ENCODE measurements at regions not wholly inside any gene's neighbourhood (a gene's known extent, or its start where the extent isn't known, plus 50 kb on each side); places are given as distances from the start of the nearest gene placed in this dataset.
A peak's percentile ranks its signal among the peaks of the same experiment; 100 is the strongest.

DNA sequence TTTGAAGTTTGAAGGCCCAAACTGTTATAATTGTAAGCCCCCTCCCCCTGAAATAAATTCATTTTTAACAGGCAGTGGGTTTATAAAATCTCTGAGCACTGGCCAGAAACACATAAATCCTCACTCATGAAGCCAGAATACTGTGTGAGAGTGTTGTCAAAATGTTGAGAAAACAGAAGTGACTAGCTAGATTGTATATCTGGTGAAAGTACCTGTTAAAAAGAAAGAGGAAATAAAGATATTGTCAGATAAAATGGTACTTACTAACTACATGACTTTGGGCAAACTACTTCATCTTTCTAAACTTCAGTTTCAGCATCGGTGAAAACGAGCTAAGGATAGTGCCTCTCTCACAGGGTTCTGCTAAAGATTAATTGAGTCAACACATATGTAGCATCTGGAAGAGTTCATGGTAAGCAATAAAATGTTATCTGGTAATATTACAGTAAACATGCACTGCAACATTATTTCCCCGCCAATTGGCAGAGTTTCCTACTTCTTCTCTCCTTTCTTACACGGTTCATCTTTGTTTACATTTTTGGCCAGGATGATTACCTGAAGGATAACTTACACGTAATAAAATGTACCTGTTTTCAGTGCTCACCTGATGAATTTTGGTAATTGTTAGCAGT lies 202.5 kb upstream of the CHRM2 start:
- no peak for DNase-seq (ENCODE audit: low read depth)

DNA sequence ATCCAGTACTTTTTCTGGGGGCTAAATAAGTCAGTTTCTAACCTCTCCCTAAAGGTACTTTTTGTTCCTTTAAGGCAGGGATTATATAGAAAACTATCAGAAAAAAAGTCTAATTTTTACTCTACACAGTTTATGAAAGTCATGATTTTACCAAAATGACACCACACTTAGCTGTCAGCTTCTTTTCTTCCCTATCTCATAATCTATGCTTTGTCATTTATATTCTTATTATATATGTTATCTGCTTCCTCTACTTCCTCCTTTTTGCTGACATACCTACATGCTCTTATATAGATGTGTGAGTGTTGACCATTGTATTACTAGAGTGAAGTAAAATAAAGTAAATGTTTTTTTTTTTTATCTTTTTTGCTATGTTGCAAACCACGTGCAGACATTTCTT lies 203.9 kb upstream of the CHRM2 start:
- DNase-seq (ENCODE audit: low read depth): no peak

DNA sequence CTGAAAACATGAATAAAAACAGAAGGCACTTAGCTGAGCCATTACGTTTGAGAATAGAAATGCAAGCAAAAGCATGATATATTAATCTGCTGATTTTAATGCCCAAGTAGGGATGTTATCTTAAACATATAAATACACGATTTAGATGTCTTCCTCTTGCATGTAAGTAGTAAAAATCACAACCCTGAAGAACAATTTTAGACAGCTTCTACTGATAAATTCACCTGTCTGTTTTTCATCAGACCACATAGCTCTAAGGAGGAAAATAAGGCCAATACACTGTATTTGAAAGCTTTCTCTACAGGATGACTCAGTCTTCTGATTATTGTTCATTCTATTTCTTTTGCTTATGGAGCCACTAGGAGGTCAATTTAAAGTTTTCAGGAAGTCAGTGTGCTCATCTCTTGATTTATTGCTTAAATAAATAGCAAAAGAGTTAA lies 210.9 kb upstream of the CHRM2 start:
- DNase-seq (ENCODE audit: low read depth): no peak

DNA sequence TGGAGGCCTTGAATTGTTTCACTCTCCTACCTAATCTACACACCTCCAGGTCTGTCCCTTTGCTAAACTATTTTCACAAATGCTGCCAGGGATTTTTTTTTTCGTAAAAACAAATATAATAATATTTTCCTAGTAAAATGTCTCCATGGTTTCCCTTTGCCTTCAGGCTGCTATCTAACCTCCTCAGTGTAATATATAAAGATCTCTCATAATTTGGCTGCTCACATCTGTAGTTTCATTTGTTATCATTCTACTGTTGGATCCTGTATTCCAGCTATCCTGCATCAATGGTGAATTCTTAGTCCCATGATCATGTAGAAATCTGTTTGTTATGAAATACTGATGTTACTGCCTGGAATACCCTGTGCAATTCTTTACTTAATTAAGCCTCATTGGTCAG lies 211.9 kb upstream of the CHRM2 start:
- DNase-seq (ENCODE audit: low read depth): no peak

DNA sequence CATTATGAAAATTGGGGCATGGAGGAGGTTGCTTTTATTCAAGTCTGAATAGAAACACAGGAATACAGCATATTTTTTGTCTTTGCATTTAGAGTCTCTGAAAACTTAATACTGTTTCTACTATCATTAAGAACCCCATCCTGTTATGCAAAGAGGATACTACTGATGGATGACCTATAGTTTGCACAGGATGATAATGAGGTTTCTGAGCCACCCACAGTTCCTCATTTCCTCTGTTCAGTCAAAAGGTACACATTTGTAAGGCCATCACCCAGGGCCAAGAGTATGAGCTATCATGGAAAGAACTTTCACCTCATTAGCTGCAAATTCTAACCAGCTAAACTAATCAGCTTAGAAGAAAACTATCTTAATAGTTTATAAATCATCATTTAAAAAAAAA lies 213.0 kb upstream of the CHRM2 start:
- no peak for DNase-seq (ENCODE audit: low read depth)

DNA sequence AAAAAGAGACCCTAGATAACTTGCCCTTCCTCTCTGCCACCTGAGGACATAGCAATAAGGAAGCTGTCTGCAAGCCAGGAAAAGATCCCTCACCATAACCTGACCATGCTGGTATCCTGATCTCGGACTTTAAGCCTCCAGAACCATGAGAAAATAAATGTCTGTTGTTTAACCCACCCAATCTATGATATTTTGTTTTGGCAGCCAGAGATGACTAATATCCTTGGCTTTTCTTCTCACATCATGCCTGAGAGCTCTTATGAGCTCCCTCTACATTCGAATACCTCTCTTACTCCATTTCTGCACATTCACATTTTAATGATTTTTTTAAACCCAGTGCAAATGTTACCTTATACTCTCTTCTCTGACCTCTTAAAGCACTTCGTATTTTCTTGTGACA lies 214.0 kb upstream of the CHRM2 start:
- no peak for DNase-seq (ENCODE audit: low read depth)

DNA sequence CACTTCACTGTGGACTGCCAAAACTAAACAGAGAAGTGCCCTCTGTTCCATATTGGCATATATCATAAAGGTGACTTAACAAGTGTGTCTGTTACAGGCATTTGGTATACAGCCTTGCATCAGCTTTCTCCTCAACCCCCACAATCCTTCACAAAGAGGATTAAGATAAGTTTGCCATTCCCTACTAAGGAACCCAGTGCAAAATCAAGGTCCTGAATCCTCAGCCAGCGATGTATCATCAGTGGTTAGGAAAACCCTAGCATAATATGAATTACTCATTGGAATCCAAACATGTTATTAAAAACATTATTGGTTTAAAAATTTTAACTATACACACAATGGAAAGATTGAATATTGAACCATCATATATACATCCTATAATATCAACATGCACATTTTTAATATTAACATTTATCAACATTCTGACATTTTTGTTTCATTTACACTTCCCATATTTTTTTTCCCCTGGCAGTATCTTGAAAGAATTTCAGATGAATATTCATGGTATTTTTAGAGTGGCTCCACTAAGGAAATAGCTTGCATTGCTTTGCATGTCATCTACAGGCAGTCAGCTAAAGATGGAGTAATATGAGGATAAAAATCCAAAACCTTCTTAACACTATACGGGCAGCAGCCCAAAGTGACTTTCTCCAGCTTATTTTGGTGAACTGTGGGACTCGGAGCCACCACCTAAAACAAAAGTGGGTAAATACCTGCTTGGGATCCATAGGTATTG lies 215.6 kb upstream of the CHRM2 start:
- no peak for DNase-seq (ENCODE audit: low read depth)

DNA sequence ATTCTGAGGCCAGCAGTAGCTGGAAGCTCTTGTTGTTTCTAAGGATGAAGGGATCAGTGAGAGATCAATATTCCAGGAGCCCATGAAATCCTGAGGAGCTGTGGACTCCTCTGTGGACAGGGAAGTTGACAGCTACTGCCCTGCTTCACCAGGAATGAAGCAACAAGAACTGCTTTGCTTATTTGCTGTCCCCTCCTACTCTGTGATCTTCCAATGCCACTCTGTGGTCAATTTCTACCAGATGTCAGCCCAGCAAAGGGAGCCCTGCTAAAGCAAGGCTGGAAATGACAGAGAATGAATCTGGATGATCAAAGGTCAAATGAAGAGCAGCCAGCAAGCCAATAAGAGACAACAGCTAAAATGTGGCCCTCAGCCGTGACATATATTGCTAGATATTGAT lies 227.5 kb upstream of the CHRM2 start:
- DNase-seq (ENCODE audit: low read depth): no peak

DNA sequence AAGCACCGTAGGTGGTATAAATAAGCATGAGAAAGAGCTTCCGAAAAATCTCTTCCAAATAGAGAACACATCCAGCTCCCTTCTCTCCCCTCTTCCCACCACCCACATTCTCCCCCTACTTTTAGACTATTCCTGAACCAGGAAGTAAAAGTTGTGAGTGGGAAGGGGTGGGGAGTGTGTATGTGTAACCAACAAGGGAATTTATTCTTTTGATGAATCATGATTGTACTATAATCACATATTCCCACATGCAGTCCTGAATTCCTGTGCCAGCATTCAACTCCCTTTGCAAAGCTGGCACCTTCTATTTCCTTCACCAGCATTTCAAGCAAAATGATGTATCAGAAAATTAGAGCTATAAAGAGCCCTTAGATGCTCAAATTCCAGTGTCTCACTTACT lies 230.6 kb upstream of the CHRM2 start:
- DNase-seq (ENCODE audit: low read depth): peak; percentile 32

DNA sequence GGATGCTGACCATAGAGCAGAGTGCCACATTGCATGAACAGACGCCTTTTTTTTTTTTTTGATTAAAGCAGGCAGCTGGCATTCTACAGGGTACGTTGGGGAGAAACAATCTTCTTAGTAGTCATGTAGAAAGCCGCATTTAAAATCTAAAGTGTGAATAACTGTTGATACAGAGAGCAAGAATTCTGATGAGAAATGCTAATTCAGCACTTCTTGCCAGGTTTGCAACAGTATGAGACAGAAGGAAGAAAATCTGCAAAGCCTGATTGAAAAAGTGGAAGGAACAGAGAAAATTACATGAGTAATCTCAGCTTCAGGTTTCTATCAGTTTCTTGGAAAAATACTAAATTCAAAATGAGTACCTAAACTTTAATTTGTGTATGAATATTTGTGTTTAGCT lies 232.7 kb upstream of the CHRM2 start:
- no peak for DNase-seq (ENCODE audit: low read depth)

DNA sequence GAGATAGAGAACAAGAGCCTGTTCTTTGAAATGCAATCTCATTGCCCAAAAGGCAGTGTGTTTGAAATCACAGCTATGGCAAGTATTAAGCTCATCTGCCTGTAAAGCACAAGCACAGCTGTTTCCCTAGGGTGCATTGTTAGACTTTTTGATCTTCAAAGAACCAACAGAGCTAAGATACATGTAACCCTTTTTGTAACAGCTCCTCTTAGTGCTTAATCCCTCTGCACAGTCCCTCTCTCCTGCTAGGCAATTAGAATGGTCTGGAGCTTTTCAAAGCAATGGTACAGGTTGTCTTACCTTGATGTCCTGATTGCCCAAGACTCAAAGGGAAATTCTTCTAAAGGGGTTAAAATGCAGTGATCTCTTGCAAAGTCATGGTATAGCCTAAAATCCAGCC lies 249.6 kb upstream of the CHRM2 start:
- DNase-seq (ENCODE audit: low read depth): peak; percentile 32

DNA sequence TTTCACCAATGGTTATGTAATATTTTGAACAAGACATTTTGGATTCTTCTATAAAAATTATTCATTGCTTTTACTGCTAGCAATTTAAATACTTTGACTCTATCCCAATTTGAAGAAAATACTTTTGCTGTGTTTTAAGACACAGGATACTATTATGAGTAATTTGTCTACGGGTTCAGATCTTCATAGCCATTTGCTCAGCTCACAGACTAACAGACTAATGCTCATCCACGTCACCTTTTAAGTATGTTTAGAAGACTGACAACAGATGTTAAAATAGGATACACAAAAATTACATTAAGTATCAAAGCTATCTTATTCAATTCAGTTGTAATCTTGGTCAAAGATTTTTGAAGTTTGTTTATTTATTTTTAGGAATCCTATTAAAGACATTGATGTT lies 251.3 kb upstream of the CHRM2 start:
- peak; percentile 65 for DNase-seq (ENCODE audit: low read depth)

DNA sequence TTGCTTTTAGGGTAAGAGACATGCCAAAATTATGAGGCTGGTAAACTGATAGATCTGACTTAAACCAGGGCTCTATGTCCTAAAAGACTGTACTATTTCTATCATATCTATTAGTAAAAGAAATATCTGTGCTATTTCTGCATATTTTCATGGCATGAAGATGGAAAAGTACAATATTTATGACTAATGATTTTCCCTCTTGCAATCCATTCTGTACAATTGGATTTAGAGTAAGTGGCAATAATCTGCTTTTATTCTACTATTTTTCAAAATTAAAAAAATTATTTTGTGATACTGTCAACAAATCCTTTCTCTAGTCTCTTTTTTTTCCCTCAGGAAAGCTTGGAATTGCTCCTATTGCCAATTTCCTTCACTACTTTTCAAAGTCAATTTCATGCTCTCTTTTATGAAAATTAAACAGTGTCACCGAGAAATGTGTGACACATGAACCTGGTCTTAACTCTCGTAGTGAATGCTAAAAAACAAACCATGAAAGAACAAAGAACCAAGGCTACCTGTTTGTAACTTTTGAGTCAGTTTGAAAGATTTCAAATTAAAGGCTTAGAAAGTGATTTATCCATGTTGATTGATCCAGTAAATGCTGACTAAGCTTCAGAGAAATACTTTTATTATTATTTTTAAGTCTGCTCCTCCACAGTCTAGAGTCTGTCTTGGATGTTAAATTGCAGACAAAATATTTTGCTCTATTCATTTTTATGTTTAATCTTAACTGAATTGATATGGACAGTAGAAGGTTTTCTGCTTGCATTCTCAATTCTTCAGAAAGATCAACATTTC lies 262.7 kb upstream of the CHRM2 start:
- no peak for DNase-seq (ENCODE audit: low read depth)

DNA sequence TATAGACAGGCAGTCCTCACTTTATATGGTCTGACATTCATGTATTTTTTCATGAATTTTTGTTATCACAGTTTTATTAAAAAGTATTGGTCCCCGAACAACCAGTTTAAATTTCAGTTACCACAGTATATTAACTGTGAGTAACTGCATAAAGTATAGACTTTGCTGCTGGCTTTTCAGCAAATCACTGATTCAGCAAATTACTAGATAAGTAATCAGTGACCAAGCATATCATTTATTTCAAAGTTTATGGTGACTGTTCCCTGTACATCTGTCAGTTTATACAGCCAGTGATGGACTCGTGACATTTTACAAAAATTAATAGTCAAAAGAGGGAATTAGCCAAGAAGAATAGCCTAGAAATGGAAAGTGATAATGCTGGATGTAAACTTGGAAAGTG lies 266.7 kb upstream of the CHRM2 start:
- DNase-seq (ENCODE audit: low read depth): no peak

DNA sequence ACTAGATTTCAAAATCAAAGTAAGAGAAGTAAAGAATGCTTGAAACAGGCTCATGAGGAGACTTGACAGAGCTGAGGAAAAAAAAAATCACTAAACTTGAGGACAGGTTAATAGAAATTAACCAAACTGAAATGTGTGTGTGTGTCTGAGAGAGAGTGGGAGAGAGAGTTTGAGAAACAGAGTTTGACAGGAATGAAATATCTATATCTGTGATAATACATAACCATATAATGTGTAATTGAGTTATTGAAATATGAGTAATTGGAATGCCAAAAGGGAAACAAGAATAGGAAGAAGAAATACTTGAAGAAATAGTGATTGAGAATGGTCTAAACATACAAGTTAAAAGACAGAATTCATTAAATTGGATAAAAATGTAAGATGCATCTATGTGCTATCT lies 268.0 kb upstream of the CHRM2 start:
- no peak for DNase-seq (ENCODE audit: low read depth)

DNA sequence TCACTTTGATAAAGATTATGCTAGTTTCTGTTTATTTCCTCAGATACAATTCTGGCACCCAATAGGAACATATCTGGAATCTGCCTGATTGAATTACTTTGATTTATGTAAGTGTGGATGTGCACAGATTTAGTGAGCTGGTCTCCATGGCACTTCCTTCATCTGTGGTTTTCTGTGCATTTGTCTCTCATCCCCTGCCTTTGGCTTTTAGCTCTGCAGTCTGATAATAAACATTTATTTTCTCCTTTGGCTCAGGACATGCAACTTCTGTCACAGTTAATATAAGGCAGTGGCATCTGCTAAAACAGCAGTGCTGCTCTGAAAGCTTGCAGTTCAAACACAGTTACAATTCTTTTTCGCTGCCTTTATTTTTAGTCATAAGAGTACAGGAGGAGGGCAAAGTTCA lies 273.7 kb upstream of the CHRM2 start:
- DNase-seq (ENCODE audit: low read depth): no peak

DNA sequence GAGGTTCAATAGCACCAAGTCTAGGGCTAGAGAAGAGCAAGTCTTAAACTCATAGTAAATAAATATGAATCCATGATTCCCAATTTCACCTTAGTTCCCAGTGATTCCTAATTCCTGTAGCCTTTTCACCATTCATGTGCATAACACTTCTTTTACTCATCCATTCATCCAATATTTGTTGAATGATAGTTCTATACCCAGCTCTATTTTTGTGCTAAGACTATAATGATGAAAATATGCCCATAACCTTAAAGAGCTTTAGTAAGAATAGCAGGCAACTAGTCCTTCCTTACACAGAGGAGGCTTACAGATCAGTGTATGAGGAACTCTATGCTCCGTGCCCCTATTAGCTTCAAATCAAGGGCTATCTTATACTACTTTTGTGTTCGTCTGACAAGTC lies 280.2 kb upstream of the CHRM2 start:
- DNase-seq (ENCODE audit: low read depth): peak; percentile 14

DNA sequence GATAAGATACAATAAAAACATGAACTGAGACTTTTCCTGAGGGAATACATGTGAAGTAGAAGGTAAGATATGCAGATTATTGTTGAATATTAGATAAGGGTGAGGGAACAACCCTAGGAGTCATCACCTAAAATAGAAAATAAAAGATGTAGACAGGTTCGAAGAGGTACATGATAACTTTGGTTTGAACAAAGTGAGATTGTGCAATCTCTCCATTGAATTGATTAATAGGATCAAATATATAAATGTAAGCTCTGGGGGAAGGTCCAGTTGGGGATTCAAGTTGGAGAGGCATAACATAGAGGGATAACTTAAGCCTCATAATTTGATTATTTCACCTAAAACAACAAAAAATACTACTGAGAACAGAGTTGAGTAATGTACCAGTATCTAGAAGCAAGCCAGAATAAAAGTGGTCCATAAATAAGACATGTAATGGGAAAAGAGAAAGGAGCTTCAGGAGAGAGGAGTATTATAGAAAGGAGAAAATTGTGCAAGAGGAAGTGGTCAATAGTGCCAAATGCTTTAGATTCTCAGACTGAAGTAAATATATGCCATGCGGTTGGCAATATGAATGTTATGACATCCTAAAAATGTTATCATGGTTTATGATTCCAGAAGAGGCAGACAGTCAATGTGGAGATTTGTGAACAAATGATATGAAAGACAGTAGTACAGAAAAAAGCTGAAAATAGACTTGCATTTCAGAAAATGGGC lies 282.3 kb upstream of the CHRM2 start:
- DNase-seq (ENCODE audit: low read depth): peak; percentile 27

DNA sequence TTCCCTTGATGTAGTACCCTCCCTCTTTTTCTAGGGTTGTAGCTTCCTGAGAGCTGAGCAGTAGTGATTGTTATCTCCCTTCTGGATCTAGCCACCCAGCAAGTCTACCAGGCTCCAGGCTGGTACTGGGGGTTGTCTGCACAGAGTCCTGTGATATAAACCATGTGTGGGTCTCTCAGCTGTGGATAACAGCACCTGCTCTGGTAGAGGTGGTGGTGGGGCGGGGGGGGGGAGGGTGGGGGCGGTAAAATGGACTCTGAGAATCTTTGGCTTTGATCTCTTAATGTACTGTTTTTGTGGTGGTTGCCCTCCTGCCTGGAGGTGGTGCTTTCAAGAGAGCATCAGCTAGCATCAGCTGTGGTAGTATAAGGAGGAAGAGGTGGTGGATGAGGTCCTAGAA lies 302.0 kb upstream of the CHRM2 start:
- no peak for DNase-seq (ENCODE audit: low read depth)

DNA sequence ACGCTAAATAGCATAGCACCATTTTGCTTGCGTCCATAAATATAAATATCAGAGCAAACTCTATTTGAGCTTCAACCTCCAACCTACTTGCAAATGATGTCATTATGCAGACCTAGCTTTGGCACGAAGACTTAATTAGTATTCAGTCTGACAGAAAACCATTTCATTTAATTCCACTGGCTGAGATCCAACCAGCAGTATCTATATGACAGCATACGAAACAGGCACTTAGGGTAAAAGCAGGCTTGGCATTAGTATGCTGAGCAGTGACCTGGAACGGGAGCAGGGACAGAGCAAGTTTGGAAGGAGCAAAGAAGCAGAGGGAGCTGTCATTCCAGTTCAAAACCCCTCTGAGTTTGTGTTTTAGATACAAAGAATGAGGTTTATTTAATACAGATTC lies 312.5 kb upstream of the CHRM2 start:
- DNase-seq (ENCODE audit: low read depth): no peak

DNA sequence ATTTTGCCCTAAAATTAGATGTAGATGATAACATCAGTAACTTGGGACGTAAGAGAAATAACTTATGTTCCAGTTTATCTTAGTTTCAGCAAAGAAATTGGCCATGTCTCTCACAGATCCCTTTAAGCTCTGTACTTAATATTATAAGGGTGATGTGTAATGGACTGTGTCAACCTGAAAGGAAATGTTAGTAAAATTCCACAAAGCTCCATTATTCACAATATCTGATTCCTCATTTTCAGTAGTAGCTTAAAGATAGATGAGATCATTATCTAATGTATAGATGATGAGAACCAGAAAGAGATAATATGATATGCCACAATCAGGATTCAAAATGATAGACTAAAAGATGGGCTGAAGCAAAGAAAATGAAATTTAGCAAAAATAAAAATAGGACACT lies 316.8 kb upstream of the CHRM2 start:
- no peak for DNase-seq (ENCODE audit: low read depth)

DNA sequence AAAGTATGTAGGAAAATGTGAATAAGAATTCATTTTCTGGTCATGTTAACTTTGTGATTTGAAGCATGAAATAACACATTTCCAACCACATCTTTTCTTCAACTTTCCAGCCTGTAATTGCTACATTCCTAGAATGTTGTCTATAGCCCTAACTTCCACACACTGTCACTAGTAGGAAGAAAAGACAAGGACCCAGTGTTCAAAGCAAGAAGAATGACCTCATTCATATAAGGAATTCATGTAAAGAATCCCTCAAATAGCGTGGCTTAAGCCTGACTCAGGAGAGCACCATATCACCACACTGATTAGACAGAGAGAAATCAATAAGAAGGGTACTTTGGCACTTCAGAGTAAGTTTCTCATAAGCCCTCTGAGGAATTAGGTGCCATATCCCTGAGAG lies 318.7 kb upstream of the CHRM2 start:
- DNase-seq (ENCODE audit: low read depth): no peak

All from LHCN-M2 (cell line).